BJ (cell line): ENCODE measurements at regions not wholly inside any gene's neighbourhood (a gene's known extent, or its start where the extent isn't known, plus 50 kb on each side); places are given as distances from the start of the nearest gene placed in this dataset.

ENCODE experiments used
- CTCF ChIA-PET: fragments of 350-600 bp; formaldehyde crosslinking; extraction: SDS; loops from one replicate; lab custom pipeline; 2021; ENCODE audit warnings: antibody characterized with exemption, inconsistent platforms; lab: Yijun Ruan, JAX
- POLR2A ChIA-PET: fragments of 300-600 bp; sonication (Branson Sonifier 250); formaldehyde crosslinking; extraction: SDS; loops from one replicate; lab custom pipeline; 2021; ENCODE audit warnings: antibody characterized with exemption; lab: Charles Lee
- DNase-seq: peaks from one replicate; pipeline ENCODE4 v3.0.0-alpha.2; 2011; ENCODE audit warnings: low read depth
- H3K27me3 ChIP-seq: 2 replicates; pipeline ENCODE4 v1.6.0; 2011; ENCODE audit warnings: low read length; ENCODE audit not compliant: control insufficient read depth, insufficient read depth
- H3K36me3 ChIP-seq: 2 replicates; pipeline ENCODE4 v1.5.1; 2011; ENCODE audit warnings: low read length; ENCODE audit not compliant: control insufficient read depth, insufficient read depth
- H3K4me3 ChIP-seq: 2 replicates; pipeline ENCODE4 v1.5.1; 2011; ENCODE audit warnings: low read depth, mild to moderate bottlenecking, control low read depth, low read length
- CTCF ChIP-seq: IDR thresholded peaks from 2 replicates; pipeline ENCODE4 v1.5.1; 2011; ENCODE audit warnings: low read depth, mild to moderate bottlenecking, control low read depth, inconsistent platforms, low read length, moderate library complexity; ENCODE audit not compliant: insufficient read depth

GRCh38 chr22:26990503-26991189 is 333.3 kb downstream of the MIAT start:
- ChIA-PET CTCF (no interaction called here), POLR2A (no interaction called here)
- H3K36me3 ChIP-seq = no peaks in the 10 kb centered on the region
- no peak for DNase-seq
- TF ChIP-seq CTCF = no peak
- H3K4me3 ChIP-seq = no peak overlapping the region
- peaks cover 1% of the 10 kb centered on the region for H3K27me3 ChIP-seq

- no peak for TF ChIP-seq CTCF
- ChIA-PET CTCF (no interaction called here), POLR2A (no interaction called here)
- Histone ChIP-seq H3K27me3 (no peaks in the 10 kb centered on the region; the same call in none of the 2 replicates), H3K4me3 (no peak overlapping the region), H3K36me3 (no peaks in the 10 kb centered on the region)
- no peak for DNase-seq
These were observed 335.2 kb downstream of the MIAT start for GRCh38 chr22:26992556-26992955.

- POLR2A ChIA-PET = no interaction called here
- Histone ChIP-seq H3K4me3 (no peak overlapping the region), H3K36me3 (no peaks in the 10 kb centered on the region), H3K27me3 (no peaks in the 10 kb centered on the region; the same call in none of the 2 replicates)
- CTCF ChIA-PET = no interaction called here
- TF ChIP-seq CTCF = no peak
- no peak for DNase-seq
These were observed 336.5 kb downstream of the MIAT start for GRCh38 chr22:26993886-26994285.

GRCh38 chr22:26994801-26995200 is 337.4 kb downstream of the MIAT start:
- POLR2A ChIA-PET = no interaction called here

GRCh38 chr22:26995235-26995634 is 337.8 kb downstream of the MIAT start:
- Histone ChIP-seq H3K4me3 (no peak overlapping the region), H3K36me3 (no peaks in the 10 kb centered on the region), H3K27me3 (no peaks in the 10 kb centered on the region; the same call in none of the 2 replicates)
- ChIA-PET CTCF (no interaction called here), POLR2A (no interaction called here)
- TF ChIP-seq CTCF = no peak
- no peak for DNase-seq

More at GRCh38 chr22:26994801-26995200, 337.4 kb downstream of the MIAT start:
- H3K4me3 ChIP-seq = no peak overlapping the region
- CTCF ChIA-PET = no interaction called here
- DNase-seq = no peak
- H3K36me3 ChIP-seq = no peaks in the 10 kb centered on the region
- no peak for TF ChIP-seq CTCF
- H3K27me3 ChIP-seq = no peaks in the 10 kb centered on the region; the same call in none of the 2 replicates
